ENCODE measurements at regions not wholly inside any gene's neighbourhood (a gene's known extent, or its start where the extent isn't known, plus 50 kb on each side); places are given as distances from the start of the nearest gene placed in this dataset.

GRCh38 chr13:106210324-106210723 is 325.1 kb downstream of the EFNB2 start:
- no CpG with 5 or more reads among the region's 3 CpGs for WGBS, 2 experiments (ENCODE audit: extremely low coverage in 2 of 2, insufficient read length in 1 of 2)
- Histone ChIP-seq H4K8ac (ENCODE audit: low read depth in 2 of 2, low read length in 2 of 2) (no peak overlapping the region), H2AFZ (replicated peaks; ENCODE audit: low read length, poor library complexity) (no peak overlapping the region), H2AK5ac (ENCODE audit: low read depth, low read length) (no peak overlapping the region), H3K4me2 (ENCODE audit: low read depth, low read length) (no peak overlapping the region), H3K36me3 (ENCODE audit: control insufficient read depth, insufficient read depth, low read length) (no peaks in the 10 kb centered on the region), H3K23ac (ENCODE audit: low read depth, low read length) (no peak overlapping the region), H3K4me3 (ENCODE audit: insufficient read depth, low read depth, low read length) (no peak overlapping the region), H3K79me1 (ENCODE audit: low read depth in 1 of 2, low read length in 2 of 2) (no peaks in the 10 kb centered on the region), H2BK120ac (ENCODE audit: low read depth, low read length) (no peak overlapping the region), H3K9me1 (ENCODE audit: insufficient read depth, low read length) (no peaks in the 10 kb centered on the region; the same call in 1 of the 2 replicates), H3K4me1 (ENCODE audit: control insufficient read depth, insufficient read depth, low read length) (peaks cover 4% of the 10 kb centered on the region), H3K27ac (ENCODE audit: insufficient read depth, low read length) (no peak overlapping the region), H4K5ac (ENCODE audit: low read depth, low read length) (no peak overlapping the region), H4K91ac (ENCODE audit: insufficient read depth, low read depth, low read length) (no peak overlapping the region), H3K9ac (ENCODE audit: low read depth, low read length) (no peak overlapping the region), H3K9me3 (ENCODE audit: control insufficient read depth, insufficient read depth, low read length) (no peaks in the 10 kb centered on the region), H2BK15ac (ENCODE audit: low read depth, low read length) (no peak overlapping the region), H2BK5ac (ENCODE audit: low read depth, low read length, poor library complexity, severe bottlenecking) (no peak overlapping the region), H2BK20ac (ENCODE audit: low read depth, low read length) (no peak overlapping the region), H3K14ac (replicated peaks; ENCODE audit: low read depth, low read length) (no peak overlapping the region), H2AK9ac (replicated peaks; ENCODE audit: low read depth, low read length, poor library complexity) (no peak overlapping the region), H3K18ac (ENCODE audit: low read depth, low read length) (no peak overlapping the region), H4K20me1 (ENCODE audit: insufficient read depth, low read length) (no peaks in the 10 kb centered on the region), H3K27me3 (ENCODE audit: control insufficient read depth, insufficient read depth, low read length) (no peaks in the 10 kb centered on the region), H3K56ac (ENCODE audit: extremely low read depth, insufficient read depth, low read length) (no peak overlapping the region), H3K4ac (ENCODE audit: low read depth, low read length) (no peak overlapping the region)
- no peak for ATAC-seq (ENCODE audit: low read depth)
- in situ Hi-C loops (cut with MboI; ENCODE audit: low sequenced_read_pairs) = no loop called here
- peak; percentile 11 for DNase-seq
- intact Hi-C loops (cut with micrococcal nuclease) = no loop called here
- dilution Hi-C loops (cut with HindIII; ENCODE audit: low sequenced_read_pairs, unreplicated experiment) = no loop called here
- TF ChIP-seq FOS (IDR thresholded peaks at IDR 0.05; ENCODE audit: low read depth, low read length) = no peak
- no peak for TF ChIP-seq NFE2L2 (IDR thresholded peaks at IDR 0.05; ENCODE audit: low read depth, low read length)
- TF ChIP-seq, protein P1, sequence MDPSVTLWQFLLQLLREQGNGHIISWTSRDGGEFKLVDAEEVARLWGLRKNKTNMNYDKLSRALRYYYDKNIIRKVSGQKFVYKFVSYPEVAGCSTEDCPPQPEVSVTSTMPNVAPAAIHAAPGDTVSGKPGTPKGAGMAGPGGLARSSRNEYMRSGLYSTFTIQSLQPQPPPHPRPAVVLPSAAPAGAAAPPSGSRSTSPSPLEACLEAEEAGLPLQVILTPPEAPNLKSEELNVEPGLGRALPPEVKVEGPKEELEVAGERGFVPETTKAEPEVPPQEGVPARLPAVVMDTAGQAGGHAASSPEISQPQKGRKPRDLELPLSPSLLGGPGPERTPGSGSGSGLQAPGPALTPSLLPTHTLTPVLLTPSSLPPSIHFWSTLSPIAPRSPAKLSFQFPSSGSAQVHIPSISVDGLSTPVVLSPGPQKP (IDR thresholded peaks at IDR 0.05; ENCODE audit: borderline replicate concordance, low read depth, low read length) = no peak
- TF ChIP-seq, protein P2, sequence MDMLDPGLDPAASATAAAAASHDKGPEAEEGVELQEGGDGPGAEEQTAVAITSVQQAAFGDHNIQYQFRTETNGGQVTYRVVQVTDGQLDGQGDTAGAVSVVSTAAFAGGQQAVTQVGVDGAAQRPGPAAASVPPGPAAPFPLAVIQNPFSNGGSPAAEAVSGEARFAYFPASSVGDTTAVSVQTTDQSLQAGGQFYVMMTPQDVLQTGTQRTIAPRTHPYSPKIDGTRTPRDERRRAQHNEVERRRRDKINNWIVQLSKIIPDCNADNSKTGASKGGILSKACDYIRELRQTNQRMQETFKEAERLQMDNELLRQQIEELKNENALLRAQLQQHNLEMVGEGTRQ (IDR thresholded peaks at IDR 0.05; ENCODE audit: low read depth, low read length) = no peak
- TF ChIP-seq RFX5 (IDR thresholded peaks at IDR 0.05; ENCODE audit: low read depth, low read length) = no peak
- no peak for TF ChIP-seq POLR2A (IDR thresholded peaks at IDR 0.05; ENCODE audit: low read depth, low read length)
- no peak for TF ChIP-seq BHLHE40 (IDR thresholded peaks at IDR 0.05; ENCODE audit: low read depth, low read length)
- no peak for TF ChIP-seq MAFK (IDR thresholded peaks at IDR 0.05; ENCODE audit: low read depth, low read length)
- TF ChIP-seq MAZ (IDR thresholded peaks at IDR 0.05; ENCODE audit: borderline replicate concordance, low read depth, low read length) = no peak
- no peak for TF ChIP-seq CEBPB (IDR thresholded peaks at IDR 0.05; ENCODE audit: low read depth, low read length)
- no peak for TF ChIP-seq SMC3 (IDR thresholded peaks at IDR 0.05; ENCODE audit: low read depth, low read length)
- no peak for TF ChIP-seq CTCF (conservative IDR thresholded peaks at IDR 0.05; ENCODE audit: low read depth, low read length)
- TF ChIP-seq MXI1 (IDR thresholded peaks at IDR 0.05; ENCODE audit: borderline replicate concordance, low read depth, low read length) = no peak
- no peak for TF ChIP-seq RCOR1 (IDR thresholded peaks at IDR 0.05; ENCODE audit: insufficient replicate concordance, low read length)
- no TSS peak for BruUV-seq (replicated peaks)
- ChIA-PET CTCF (no interaction called here), POLR2A (ENCODE audit: unreplicated experiment) (no interaction called here)

Measured in IMR-90 (cell line).